OCI-LY3 (cell line): ENCODE measurements at regions not wholly inside any gene's neighbourhood (a gene's known extent, or its start where the extent isn't known, plus 50 kb on each side); places are given as distances from the start of the nearest gene placed in this dataset.

Experiments used
- H2AFZ ChIP-seq: fragments of 200-600, 300-600 bp; shearing (Covaris generic); 2 replicates; pipeline ENCODE4 v1.6.0; 2014; ENCODE audit warnings: antibody characterized with exemption, low read depth, low read length
- H3K27ac ChIP-seq: fragments of 200-600, 300-600 bp; sonication (generic); 2 replicates; pipeline ENCODE4 v1.5.1; 2014; ENCODE audit warnings: mild to moderate bottlenecking, low read length, moderate library complexity, mixed read lengths
- H3K27me3 ChIP-seq: fragments of 200-600, 300-600 bp; sonication (generic); 2 replicates; pipeline ENCODE4 v1.6.1; 2014; ENCODE audit warnings: low read depth, low read length, mixed read lengths
- H3K36me3 ChIP-seq: fragments of 200-600, 300-600 bp; sonication (generic); replicated peaks from 2 replicates; pipeline ENCODE3; 2014; ENCODE audit warnings: low read depth, low read length, mixed read lengths
- H3K4me1 ChIP-seq: fragments of 300-600, 200-600 bp; sonication (generic); 2 replicates; pipeline ENCODE4 v1.6.1; 2014; ENCODE audit warnings: low read length, mixed read lengths
- H3K4me2 ChIP-seq: fragments of 200-600, 300-600 bp; sonication (generic); 2 replicates; pipeline ENCODE4 v1.6.1; 2014; ENCODE audit warnings: low read length, mixed read lengths
- H3K4me3 ChIP-seq: fragments of 300-600, 200-600 bp; sonication (generic); 2 replicates; pipeline ENCODE4 v1.5.1; 2014; ENCODE audit warnings: antibody characterized with exemption, mild to moderate bottlenecking, low read length, moderate library complexity
- H3K79me2 ChIP-seq: fragments of 300-600, 200-600 bp; shearing (Covaris generic); 2 replicates; pipeline ENCODE4 v1.6.1; 2014; ENCODE audit warnings: mild to moderate bottlenecking, low read length, mixed read lengths
- H3K9ac ChIP-seq: fragments of 300-600, 200-600 bp; shearing (Covaris generic); 2 replicates; pipeline ENCODE4 v1.6.0; 2014; ENCODE audit warnings: mild to moderate bottlenecking, low read length, moderate library complexity
- H3K9me3 ChIP-seq: fragments of 200-600, 300-600 bp; shearing (Covaris generic); 2 replicates; pipeline ENCODE4 v1.6.1; 2014; ENCODE audit warnings: low read length, mixed read lengths; ENCODE audit not compliant: insufficient read depth
- H4K20me1 ChIP-seq: fragments of 200-600, 300-600 bp; sonication (generic); 2 replicates; pipeline ENCODE4 v1.6.1; 2016; ENCODE audit warnings: low read length, mixed read lengths; ENCODE audit not compliant: insufficient read depth
- CTCF ChIP-seq: fragments of 200-600, 300-600 bp; sonication (generic); IDR thresholded peaks from 2 replicates; pipeline ENCODE4 v1.5.1; 2014; ENCODE audit warnings: antibody characterized with exemption, low read length, low read depth
- EZH2phosphoT487 ChIP-seq: fragments of 200-600 bp; shearing (Covaris generic); IDR thresholded peaks from 2 replicates; pipeline ENCODE4 v1.6.1; 2018; ENCODE audit warnings: antibody characterized with exemption, mixed run types, low read depth

- no peak for TF ChIP-seq EZH2phosphoT487
- no peak for TF ChIP-seq CTCF
- Histone ChIP-seq H3K27me3 (peaks cover 49% of the 10 kb centered on the region), H4K20me1 (no peaks in the 10 kb centered on the region; the same call in 1 of the 2 replicates), H3K9me3 (no peaks in the 10 kb centered on the region), H3K79me2 (no peaks in the 10 kb centered on the region), H3K4me1 (peaks cover 25% of the 10 kb centered on the region), H3K4me2 (peak overlapping the region; percentile 77), H3K36me3 (no peaks in the 10 kb centered on the region), H3K9ac (no peak overlapping the region), H3K4me3 (peak overlapping the region; percentile 69), H3K27ac (no peak overlapping the region), H2AFZ (no peak overlapping the region)
Observed at GRCh38 chr7:155962191-155962967, 150.1 kb upstream of the SHH start.

GRCh38 chr7:155961241-155962190, 149.3 kb upstream of the SHH start:
- Histone ChIP-seq H3K4me2 (peak overlapping the region; percentile 77), H2AFZ (no peak overlapping the region), H3K4me1 (peaks cover 25% of the 10 kb centered on the region), H3K27ac (no peak overlapping the region), H3K9me3 (no peaks in the 10 kb centered on the region), H3K27me3 (peaks cover 44% of the 10 kb centered on the region), H4K20me1 (no peaks in the 10 kb centered on the region; the same call in 1 of the 2 replicates), H3K4me3 (peak overlapping the region; percentile 69), H3K79me2 (no peaks in the 10 kb centered on the region), H3K36me3 (no peaks in the 10 kb centered on the region), H3K9ac (no peak overlapping the region)
- TF ChIP-seq EZH2phosphoT487 (no peak), CTCF (no peak)

- no peaks in the 10 kb centered on the region; the same call in 1 of the 2 replicates for H4K20me1 ChIP-seq
- H3K27me3 ChIP-seq, result peaks cover 29% of the 10 kb centered on the region
- no peak overlapping the region for H3K27ac ChIP-seq
- H3K4me2 ChIP-seq, result no peak overlapping the region
- peaks cover 20% of the 10 kb centered on the region for H3K4me1 ChIP-seq
- no peak overlapping the region for H2AFZ ChIP-seq
- H3K36me3 ChIP-seq, result no peaks in the 10 kb centered on the region
- TF ChIP-seq CTCF, result no peak
- no peak for TF ChIP-seq EZH2phosphoT487
- H3K4me3 ChIP-seq, result no peak overlapping the region
- no peaks in the 10 kb centered on the region for H3K79me2 ChIP-seq
- H3K9ac ChIP-seq, result no peak overlapping the region
- H3K9me3 ChIP-seq, result no peaks in the 10 kb centered on the region
Observed at GRCh38 chr7:155959894-155960293, 147.6 kb upstream of the SHH start.

- H3K27me3 ChIP-seq, result peaks cover 16% of the 10 kb centered on the region
- no peaks in the 10 kb centered on the region for H3K79me2 ChIP-seq
- no peaks in the 10 kb centered on the region for H4K20me1 ChIP-seq
- no peaks in the 10 kb centered on the region for H3K36me3 ChIP-seq
- no peak overlapping the region for H3K4me3 ChIP-seq
- H3K27ac ChIP-seq, result no peak overlapping the region
- H2AFZ ChIP-seq, result no peak overlapping the region
- H3K4me1 ChIP-seq, result peaks cover 8% of the 10 kb centered on the region
- no peaks in the 10 kb centered on the region for H3K9me3 ChIP-seq
- H3K9ac ChIP-seq, result no peak overlapping the region
- H3K4me2 ChIP-seq, result no peak overlapping the region
- no peak for TF ChIP-seq CTCF
- no peak for TF ChIP-seq EZH2phosphoT487
Observed at GRCh38 chr7:155956977-155957376, 144.7 kb upstream of the SHH start.
